KMS-11 (cell line): ENCODE measurements at regions not wholly inside any gene's neighbourhood (a gene's known extent, or its start where the extent isn't known, plus 50 kb on each side); places are given as distances from the start of the nearest gene placed in this dataset.

Source experiments
- H2AFZ ChIP-seq: fragments of 200-600 bp; sonication (generic); 2 replicates; pipeline ENCODE4 v1.6.1; 2016; ENCODE audit warnings: antibody characterized with exemption, mixed run types, low read depth
- H3K27ac ChIP-seq: fragments of 200-600 bp; sonication (generic); 2 replicates; pipeline ENCODE4 v1.6.1; 2016; ENCODE audit warnings: mild to moderate bottlenecking, mixed run types
- H3K27me3 ChIP-seq: fragments of 200-600 bp; sonication (generic); 2 replicates; pipeline ENCODE4 v1.6.1; 2017; ENCODE audit warnings: mild to moderate bottlenecking, low read depth, mixed run types, moderate library complexity; ENCODE audit not compliant: insufficient read depth
- H3K36me3 ChIP-seq: fragments of 200-600 bp; sonication (generic); 2 replicates; pipeline ENCODE4 v1.6.1; 2017; ENCODE audit warnings: mild to moderate bottlenecking, mixed run types; ENCODE audit not compliant: insufficient read depth
- H3K4me1 ChIP-seq: fragments of 200-600 bp; sonication (generic); 2 replicates; pipeline ENCODE4 v1.6.1; 2016; ENCODE audit warnings: mild to moderate bottlenecking, low read depth, mixed run types; ENCODE audit not compliant: poor library complexity, severe bottlenecking
- H3K4me2 ChIP-seq: fragments of 200-600 bp; sonication (generic); 2 replicates; pipeline ENCODE4 v1.7.0; 2016; ENCODE audit warnings: mild to moderate bottlenecking, mixed run types
- H3K4me3 ChIP-seq: fragments of 200-600 bp; sonication (generic); IDR thresholded peaks from 2 replicates; pipeline ENCODE4 v1.6.1; 2017; ENCODE audit warnings: low read depth, low read length, mixed read lengths; ENCODE audit not compliant: insufficient read depth
- H3K79me2 ChIP-seq: fragments of 200-600 bp; sonication (generic); 2 replicates; pipeline ENCODE4 v1.6.1; 2016; ENCODE audit warnings: low read depth, mixed run types; ENCODE audit not compliant: insufficient read depth
- H3K9ac ChIP-seq: fragments of 200-600 bp; sonication (generic); 2 replicates; pipeline ENCODE4 v1.6.1; 2016; ENCODE audit warnings: mild to moderate bottlenecking, mixed run types
- H4K20me1 ChIP-seq: fragments of 200-600 bp; sonication (generic); 2 replicates; pipeline ENCODE4 v1.6.1; 2016; ENCODE audit warnings: mild to moderate bottlenecking, mixed run types; ENCODE audit not compliant: insufficient read depth
- CTCF ChIP-seq: fragments of 200-600 bp; sonication (generic); conservative IDR thresholded peaks from 2 replicates; pipeline ENCODE4 v1.6.1; 2017; ENCODE audit warnings: low read depth, mild to moderate bottlenecking, antibody characterized with exemption, low read length, moderate library complexity, mixed read lengths

GRCh38 chr18:22741318-22741717 lies 191.8 kb upstream of the RBBP8 start:
- no peak overlapping the region for H3K9ac ChIP-seq
- H3K79me2 ChIP-seq: no peaks in the 10 kb centered on the region
- peaks cover 44% of the 10 kb centered on the region for H3K4me1 ChIP-seq
- H3K36me3 ChIP-seq: no peaks in the 10 kb centered on the region
- peak overlapping the region; percentile 0; the same call in 1 of the 2 replicates for H3K4me2 ChIP-seq
- H3K27me3 ChIP-seq: no peaks in the 10 kb centered on the region
- H2AFZ ChIP-seq: no peak overlapping the region
- no peak overlapping the region for H3K27ac ChIP-seq
- no peak overlapping the region for H3K4me3 ChIP-seq
- no peaks in the 10 kb centered on the region for H4K20me1 ChIP-seq
- TF ChIP-seq CTCF: no peak

GRCh38 chr18:22742409-22742808 lies 190.7 kb upstream of the RBBP8 start:
- H3K4me2 ChIP-seq: no peak overlapping the region

GRCh38 chr18:22745966-22746365 lies 187.2 kb upstream of the RBBP8 start:
- Histone ChIP-seq H3K27me3 (no peaks in the 10 kb centered on the region), H4K20me1 (no peaks in the 10 kb centered on the region), H3K9ac (no peak overlapping the region), H2AFZ (no peak overlapping the region), H3K4me1 (peaks cover 17% of the 10 kb centered on the region), H3K27ac (no peak overlapping the region), H3K4me2 (no peak overlapping the region), H3K79me2 (no peaks in the 10 kb centered on the region), H3K4me3 (no peak overlapping the region), H3K36me3 (no peaks in the 10 kb centered on the region)
- no peak for TF ChIP-seq CTCF

More at GRCh38 chr18:22742409-22742808, 190.7 kb upstream of the RBBP8 start:
- Histone ChIP-seq H3K27ac (no peak overlapping the region), H3K4me1 (peaks cover 44% of the 10 kb centered on the region), H2AFZ (no peak overlapping the region), H3K36me3 (no peaks in the 10 kb centered on the region), H4K20me1 (no peaks in the 10 kb centered on the region), H3K4me3 (no peak overlapping the region), H3K79me2 (no peaks in the 10 kb centered on the region), H3K9ac (no peak overlapping the region), H3K27me3 (no peaks in the 10 kb centered on the region)
- no peak for TF ChIP-seq CTCF

- no peak for TF ChIP-seq CTCF
- Histone ChIP-seq H3K79me2 (no peaks in the 10 kb centered on the region), H3K9ac (no peak overlapping the region), H3K4me2 (no peak overlapping the region), H3K36me3 (no peaks in the 10 kb centered on the region), H4K20me1 (no peaks in the 10 kb centered on the region), H3K27me3 (no peaks in the 10 kb centered on the region), H2AFZ (no peak overlapping the region), H3K27ac (no peak overlapping the region), H3K4me3 (no peak overlapping the region), H3K4me1 (peaks cover 33% of the 10 kb centered on the region)
Observed at GRCh38 chr18:22752014-22752413, 181.1 kb upstream of the RBBP8 start.
